Psoas muscle (tissue), 7 donors: ENCODE measurements at regions not wholly inside any gene's neighbourhood (a gene's known extent, or its start where the extent isn't known, plus 50 kb on each side); places are given as distances from the start of the nearest gene placed in this dataset.
"Not testable (repeated sequence)": the region's sequence is repeated elsewhere in the genome, so short reads cannot be mapped to it uniquely, and the experiment has no call there.

Experiments used
- ATAC-seq, 4 donors: fragments of 200-7000 bp; cut with Tn5 transposase; one replicate each; pipeline ENCODE4 v1.9.1; 2020; ENCODE audit warnings: moderate library complexity in 3 of 4, mild to moderate bottlenecking in 2 of 4
- DNase-seq, 2 donors: peaks; one replicate each; pipeline ENCODE4 v3.0.0-alpha.2; 2020
- H3K27ac ChIP-seq: fragments of 200-600 bp; one replicate; pipeline ENCODE4 v1.8.0; 2022
- H3K27me3 ChIP-seq, 3 donors: fragments of 200-600 bp in 1 of 3; one replicate each; pipeline versions ENCODE4 v1.6.1 to v1.8.0; 2013 to 2022; ENCODE audit warnings: low read length in 2 of 3, mild to moderate bottlenecking in 2 of 3, moderate library complexity in 1 of 3; ENCODE audit not compliant: insufficient read depth in 3 of 3
- H3K36me3 ChIP-seq, 2 donors: fragments of 200-600 bp in 1 of 2; one replicate each; pipeline versions ENCODE4 v1.6.1 to v1.8.0; 2013 to 2022; ENCODE audit warnings: low read depth in 1 of 2, mild to moderate bottlenecking in 1 of 2, moderate library complexity in 1 of 2; ENCODE audit not compliant: insufficient read depth in 1 of 2
- H3K4me1 ChIP-seq: fragments of 200-600 bp; one replicate; pipeline ENCODE4 v1.8.0; 2022
- H3K4me3 ChIP-seq: fragments of 200-600 bp; one replicate; pipeline ENCODE4 v1.8.0; 2022; ENCODE audit warnings: mild to moderate bottlenecking
- H3K9me3 ChIP-seq: fragments of 200-600 bp; one replicate; pipeline ENCODE4 v1.8.0; 2022
- WGBS, 3 donors: extraction: QIAGEN DNeasy Blood & Tissue Kit; methylation state at CpG; one replicate each; pipeline versions ENCODE4 v1.1.6 to v1.1.7; 2013; 5-methylcytosine and 5-hydroxymethylcytosine counted together
- intact Hi-C, 2 donors: fragments of 100-400 bp; cut with DNase I; formaldehyde crosslinking; loops; one replicate each; pipeline versions ENCODE4 v1.11.0 to v1.14.2; 2022
- TF ChIP-seq, protein P1 (sequence below): fragments of 200-600 bp; IDR thresholded peaks from one replicate; pipeline ENCODE4 v1.8.0; 2022; ENCODE audit warnings: antibody characterized with exemption
- donor health status: healthy with polysubstance abuse.
- donor health status: DM: no; HTN: no; CAD: no; lungs with moderate emphysema.
- donor health status: Bipolar disorder and iron deficiency.
- donor health status: healthy.
- donor health status: DM: yes; HTN: yes; CAD: no.
- donor health status: DM: no; HTN: no; CAD: no.
- donor health status: DM: yes; HTN: yes; CAD: no.

DNA sequence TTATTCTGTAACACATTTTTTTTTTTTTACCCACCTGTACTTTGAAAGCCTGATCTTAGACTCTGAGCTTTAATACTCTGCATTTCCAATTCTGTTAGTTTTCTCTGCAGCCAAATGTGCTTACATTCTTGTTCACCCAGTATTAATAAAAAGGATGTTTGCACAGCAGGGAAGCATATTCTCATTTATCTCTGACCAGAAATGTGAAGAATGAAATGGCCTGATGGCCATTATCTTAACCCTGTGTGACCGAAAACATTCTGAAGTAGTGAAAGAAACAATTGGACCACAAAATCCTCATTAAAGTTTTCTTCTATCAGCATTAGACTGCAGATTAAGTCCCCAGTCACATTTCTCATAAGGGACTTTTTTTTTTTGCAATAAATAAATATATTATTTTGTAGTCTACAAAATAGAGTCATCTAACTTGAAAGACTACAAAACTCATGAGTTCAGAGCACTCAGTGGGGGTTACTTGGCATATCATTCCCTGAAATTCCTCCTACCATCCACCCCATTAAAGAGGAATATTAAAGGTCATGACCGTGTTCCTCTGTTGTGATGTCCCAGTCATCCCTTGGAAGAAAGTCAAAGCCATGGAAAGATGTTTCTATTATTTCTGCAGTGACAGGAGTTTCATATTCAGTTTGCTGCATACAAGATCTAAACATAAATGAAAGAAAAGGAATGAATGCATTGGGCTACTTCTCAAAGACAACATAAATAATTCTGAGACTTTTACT is 364.4 kb downstream of the RND3 start:
- Histone ChIP-seq H3K27me3 (no peaks in the 10 kb centered on the region), H3K4me3 (no peak overlapping the region), H3K36me3 (no peaks in the 10 kb centered on the region), H3K9me3 (no peaks in the 10 kb centered on the region), H3K4me1 (no peaks in the 10 kb centered on the region), H3K27ac (no peak overlapping the region)
- 50 to 55% (median 55%) methylated on average over 2 of the region's 2 CpGs for WGBS, 3 donors
- TF ChIP-seq, protein P1, sequence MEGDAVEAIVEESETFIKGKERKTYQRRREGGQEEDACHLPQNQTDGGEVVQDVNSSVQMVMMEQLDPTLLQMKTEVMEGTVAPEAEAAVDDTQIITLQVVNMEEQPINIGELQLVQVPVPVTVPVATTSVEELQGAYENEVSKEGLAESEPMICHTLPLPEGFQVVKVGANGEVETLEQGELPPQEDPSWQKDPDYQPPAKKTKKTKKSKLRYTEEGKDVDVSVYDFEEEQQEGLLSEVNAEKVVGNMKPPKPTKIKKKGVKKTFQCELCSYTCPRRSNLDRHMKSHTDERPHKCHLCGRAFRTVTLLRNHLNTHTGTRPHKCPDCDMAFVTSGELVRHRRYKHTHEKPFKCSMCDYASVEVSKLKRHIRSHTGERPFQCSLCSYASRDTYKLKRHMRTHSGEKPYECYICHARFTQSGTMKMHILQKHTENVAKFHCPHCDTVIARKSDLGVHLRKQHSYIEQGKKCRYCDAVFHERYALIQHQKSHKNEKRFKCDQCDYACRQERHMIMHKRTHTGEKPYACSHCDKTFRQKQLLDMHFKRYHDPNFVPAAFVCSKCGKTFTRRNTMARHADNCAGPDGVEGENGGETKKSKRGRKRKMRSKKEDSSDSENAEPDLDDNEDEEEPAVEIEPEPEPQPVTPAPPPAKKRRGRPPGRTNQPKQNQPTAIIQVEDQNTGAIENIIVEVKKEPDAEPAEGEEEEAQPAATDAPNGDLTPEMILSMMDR: no peak
- intact Hi-C loops: no loop called here
- ATAC-seq (no peak), DNase-seq (no peak)

DNA sequence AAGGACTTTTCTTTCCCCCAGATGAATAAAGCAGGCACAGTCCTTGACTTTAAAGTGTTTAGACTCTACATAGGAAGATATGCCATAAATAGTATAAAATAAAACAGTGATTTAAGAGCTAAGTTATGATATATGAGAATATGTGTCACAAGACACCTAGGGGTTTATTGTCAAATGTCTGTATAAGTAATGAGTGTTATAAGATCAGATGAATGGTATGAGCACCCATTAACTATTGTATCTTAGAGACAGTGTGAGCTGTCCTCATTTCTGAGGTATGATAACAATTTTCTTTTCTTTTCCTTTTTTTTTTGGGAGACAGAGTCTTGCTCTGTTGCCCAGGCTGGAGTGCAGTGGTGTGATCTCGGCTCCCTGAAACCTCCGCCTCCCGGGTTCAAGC is 365.3 kb downstream of the RND3 start:
- no peak for DNase-seq
- 90 to 98% (median 96%) methylated on average over 3 of the region's 3 CpGs for WGBS, 3 donors
- TF ChIP-seq, protein P1: no peak

DNA sequence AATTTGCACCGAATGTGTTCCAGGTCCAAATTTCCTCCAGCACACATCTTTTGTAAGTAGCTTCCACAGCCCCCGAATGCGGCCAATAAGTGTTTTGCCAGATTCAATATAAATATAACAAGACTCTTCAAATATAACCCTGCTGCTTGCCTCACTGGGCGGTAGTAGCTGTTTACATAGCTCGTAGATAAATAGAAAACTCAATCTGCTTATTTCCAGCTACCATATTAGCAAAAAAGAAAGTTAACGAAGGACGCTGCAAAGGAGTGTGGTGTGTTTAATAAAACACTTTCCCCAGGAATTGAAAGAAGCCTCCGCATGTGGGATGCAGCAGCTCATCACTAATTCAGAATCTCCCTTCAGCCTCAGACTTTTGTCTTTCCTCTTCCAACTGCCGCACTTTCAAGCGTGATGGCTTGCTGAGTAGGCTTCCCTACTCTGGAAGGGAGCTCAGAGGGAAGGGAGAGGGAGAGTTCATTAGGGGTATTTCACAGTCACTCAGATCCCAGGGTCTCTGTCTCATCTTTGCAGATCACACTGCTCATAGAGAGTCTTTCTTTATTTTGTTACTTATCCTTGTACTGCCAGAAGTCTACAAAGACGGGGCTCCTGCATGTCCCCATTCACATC is 367.0 kb downstream of the RND3 start:
- DNase-seq (no peak), ATAC-seq (no peak)
- no peak overlapping the region for H3K27ac ChIP-seq
- H3K4me1 ChIP-seq: no peaks in the 10 kb centered on the region
- TF ChIP-seq, protein P1: no peak
- H3K27me3 ChIP-seq: no peaks in the 10 kb centered on the region
- no peaks in the 10 kb centered on the region for H3K36me3 ChIP-seq
- no peaks in the 10 kb centered on the region for H3K9me3 ChIP-seq
- 81 to 82% (median 81%) methylated on average over 11 of the region's 11 CpGs for WGBS, 3 donors
- no peak overlapping the region for H3K4me3 ChIP-seq
- intact Hi-C loops: no loop called here

More for the DNA sequence above, 365.3 kb downstream of the RND3 start:
- no peaks in the 10 kb centered on the region for H3K4me1 ChIP-seq
- H3K4me3 ChIP-seq: no peak overlapping the region
- H3K27ac ChIP-seq: no peak overlapping the region
- no peaks in the 10 kb centered on the region for H3K9me3 ChIP-seq
- no peaks in the 10 kb centered on the region for H3K36me3 ChIP-seq
- intact Hi-C loops: no loop called here
- no peaks in the 10 kb centered on the region for H3K27me3 ChIP-seq
- ATAC-seq: no peak

DNA sequence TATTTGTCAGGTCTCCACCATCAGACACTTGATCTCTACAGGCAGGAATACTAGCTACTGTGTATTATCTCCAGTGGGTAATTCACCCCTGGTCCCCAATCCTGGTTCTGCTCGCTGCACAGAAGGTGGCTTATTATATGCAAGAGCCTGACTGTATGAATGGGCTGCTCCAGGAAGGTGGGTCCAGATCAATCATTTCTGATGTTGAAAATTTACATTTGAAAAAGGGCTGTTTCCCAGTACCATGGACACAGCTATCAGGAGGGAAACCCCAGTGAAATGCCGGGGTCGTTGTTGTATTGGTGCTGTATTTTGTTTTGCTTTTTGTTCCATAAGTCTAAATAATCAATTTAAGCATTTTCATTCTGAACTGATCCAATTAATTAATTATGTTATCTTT is 367.6 kb downstream of the RND3 start:
- Histone ChIP-seq H3K36me3 (no peaks in the 10 kb centered on the region), H3K27me3 (no peaks in the 10 kb centered on the region), H3K9me3 (no peaks in the 10 kb centered on the region), H3K27ac (no peak overlapping the region), H3K4me3 (no peak overlapping the region), H3K4me1 (no peaks in the 10 kb centered on the region)
- ATAC-seq (no peak), DNase-seq (no peak)
- intact Hi-C loops: no loop called here
- TF ChIP-seq, protein P1: no peak
- WGBS, 3 donors: 75 to 86% (median 81%) methylated on average over 3 of the region's 3 CpGs

DNA sequence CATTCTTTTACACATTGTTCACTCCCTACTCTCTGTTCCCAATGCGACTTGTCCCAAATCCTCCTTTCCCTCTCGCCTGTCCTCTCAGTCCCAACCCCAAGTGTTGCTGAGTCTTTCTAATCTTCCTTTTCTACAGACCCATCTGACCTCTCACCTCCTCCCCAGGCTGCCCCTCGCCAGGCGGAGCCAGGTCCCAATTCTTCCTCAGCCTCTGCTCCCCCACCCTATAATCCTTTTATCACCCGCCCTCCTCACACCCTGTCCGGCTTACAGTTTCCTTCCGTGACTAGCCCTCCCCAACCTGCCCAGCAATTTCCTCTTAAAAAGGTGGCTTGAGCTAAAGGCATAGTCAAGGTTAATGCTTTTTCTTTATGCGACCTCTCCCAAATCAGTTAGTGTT is 373.4 kb downstream of the RND3 start:
- DNase-seq, H3K36me3 ChIP-seq, H3K4me1 ChIP-seq, H3K4me3 ChIP-seq, intact Hi-C loops, H3K27me3 ChIP-seq, ATAC-seq, H3K27ac ChIP-seq, H3K9me3 ChIP-seq: not testable (repeated sequence)
- WGBS, 3 donors: 82 to 88% (median 84%) methylated on average over 8 of the region's 8 CpGs
